B cell (primary cell): ENCODE measurements at regions not wholly inside any gene's neighbourhood (a gene's known extent, or its start where the extent isn't known, plus 50 kb on each side); places are given as distances from the start of the nearest gene placed in this dataset.

Experiments used
- ATAC-seq: fragments of 200-7000 bp; cut with Tn5 transposase; one replicate; pipeline ENCODE4 v1.10.0; 2021; ENCODE audit warnings: low read depth, mild to moderate bottlenecking, moderate number of reproducible peaks, moderate library complexity
- CTCF ChIA-PET: fragments of 350-600 bp; sonication (Branson Sonifier 250); formaldehyde crosslinking; loops from one replicate; lab custom pipeline; 2021; ENCODE audit warnings: antibody characterized with exemption, inconsistent platforms; lab: Charles Lee
- POLR2A ChIA-PET: fragments of 350-600 bp; sonication (Branson Sonifier 250); formaldehyde crosslinking; loops from one replicate; lab custom pipeline; 2021; ENCODE audit warnings: antibody characterized with exemption; lab: Charles Lee
- DNase-seq: peaks from one replicate; pipeline ENCODE4 v3.0.0; 2013
- H2AFZ ChIP-seq: 2 replicates; pipeline ENCODE4 v1.6.1; 2012; ENCODE audit warnings: mild to moderate bottlenecking, low read depth, low read length; ENCODE audit not compliant: insufficient read depth, poor library complexity, severe bottlenecking
- H3K27ac ChIP-seq, 2 donors: 1 replicate in 1 of 2; 2 replicates in 1 of 2; pipeline ENCODE4 v1.5.1; 2012 to 2013; ENCODE audit warnings: low read length in 2 of 2, mild to moderate bottlenecking in 2 of 2, moderate library complexity in 1 of 2
- H3K27me3 ChIP-seq, 4 experiments: fragments of 200-600 bp in 1 of 4; sonication (generic) in 1 of 4; replicated peaks in 1 of 4; 1 replicate in 2 of 4; 2 replicates in 2 of 4; pipeline versions ENCODE4 v1.6.1 to v1.7.0; 2013 to 2016; ENCODE audit warnings: low read length in 3 of 4, mild to moderate bottlenecking in 2 of 4, mixed read lengths in 1 of 4, moderate library complexity in 1 of 4; ENCODE audit not compliant: insufficient read depth in 4 of 4, control insufficient read depth in 3 of 4; ENCODE audit errors: control extremely low read depth in 1 of 4
- H3K36me3 ChIP-seq, 2 experiments: replicated peaks in 1 of 2; 1 replicate in 1 of 2; 2 replicates in 1 of 2; pipeline versions ENCODE4 v1.6.1 to v1.7.1; 2013; ENCODE audit warnings: low read length in 1 of 2; ENCODE audit not compliant: insufficient read depth in 2 of 2, control insufficient read depth in 1 of 2; ENCODE audit errors: control extremely low read depth in 1 of 2, extremely low read depth in 1 of 2
- H3K4me1 ChIP-seq, 2 donors: fragments of 200-600 bp in 1 of 2; sonication (generic) in 1 of 2; 1 replicate in 1 of 2; 2 replicates in 1 of 2; pipeline versions ENCODE4 v1.5.1 to v1.6.1; 2013 to 2017; ENCODE audit warnings: low read length in 2 of 2; ENCODE audit not compliant: control insufficient read depth in 2 of 2, insufficient read depth in 2 of 2
- H3K4me2 ChIP-seq: replicated peaks from 2 replicates; pipeline ENCODE3; 2012; ENCODE audit warnings: mild to moderate bottlenecking, low read depth, low read length; ENCODE audit not compliant: poor library complexity, severe bottlenecking
- H3K4me3 ChIP-seq, 5 experiments: fragments of 200-600 bp in 1 of 5; sonication (generic) in 1 of 5; 1 replicate in 3 of 5; 2 replicates in 2 of 5; pipeline versions ENCODE4 v1.5.1 to v1.7.0; 2011 to 2016; ENCODE audit warnings: low read length in 4 of 5, mild to moderate bottlenecking in 4 of 5, low read depth in 2 of 5, control low read depth in 1 of 5, moderate library complexity in 1 of 5; ENCODE audit not compliant: insufficient read depth in 1 of 5; ENCODE audit errors: control extremely low read depth in 1 of 5, extremely low read depth in 1 of 5
- H3K79me2 ChIP-seq: fragments of 200-600 bp; sonication (generic); one replicate; pipeline ENCODE4 v1.6.0; 2016; ENCODE audit warnings: low read length; ENCODE audit not compliant: control insufficient read depth, insufficient read depth
- H3K9ac ChIP-seq: fragments of 200-600 bp; sonication (generic); 2 replicates; pipeline ENCODE4 v1.6.1; 2017; ENCODE audit warnings: mild to moderate bottlenecking, low read length, moderate library complexity
- H3K9me3 ChIP-seq, 3 donors: one replicate each; pipeline versions ENCODE4 v1.6.1 to v1.7.1; 2013; ENCODE audit warnings: low read length in 2 of 3; ENCODE audit not compliant: control insufficient read depth in 2 of 3, insufficient read depth in 1 of 3; ENCODE audit errors: control extremely low read depth in 1 of 3
- H4K20me1 ChIP-seq: 2 replicates; pipeline ENCODE4 v1.6.0; 2012; ENCODE audit warnings: mild to moderate bottlenecking, low read length; ENCODE audit not compliant: insufficient read depth, control insufficient read depth, poor library complexity, severe bottlenecking
- H3K27ac Mint-ChIP-seq: one replicate; pipeline ENCODE4 v1.8.0; 2021; ENCODE audit warnings: mixed read lengths
- H3K27me3 Mint-ChIP-seq: one replicate; pipeline ENCODE4 v1.8.0; 2021; ENCODE audit warnings: mixed read lengths
- H3K4me1 Mint-ChIP-seq: one replicate; pipeline ENCODE4 v1.8.0; 2021; ENCODE audit warnings: mixed read lengths
- H3K4me3 Mint-ChIP-seq: one replicate; pipeline ENCODE4 v1.8.0; 2021; ENCODE audit warnings: mixed read lengths
- H3K9me3 Mint-ChIP-seq: one replicate; pipeline ENCODE4 v1.8.0; 2022; ENCODE audit warnings: mixed read lengths; ENCODE audit not compliant: insufficient read depth
- EZH2 ChIP-seq: IDR thresholded peaks from 2 replicates; pipeline ENCODE4 v1.6.1; 2012; ENCODE audit warnings: borderline replicate concordance, low read depth, mild to moderate bottlenecking, moderate library complexity, low read length; ENCODE audit not compliant: insufficient read depth, poor library complexity, severe bottlenecking
- WGBS: methylation state at CpG from one replicate; pipeline ENCODE4 v1.1.5; 2013; ENCODE audit warnings: missing lambda C conversion rate; ENCODE audit not compliant: insufficient coverage; 5-methylcytosine and 5-hydroxymethylcytosine counted together
- intact Hi-C: fragments of 100-400 bp; cut with micrococcal nuclease; formaldehyde crosslinking; loops from one replicate; pipeline ENCODE4 v1.10.0; 2022
- TF ChIP-seq, protein P1 (sequence below): fragments of 200-600 bp; IDR thresholded peaks from one replicate; pipeline ENCODE4 v1.8.0; 2022; ENCODE audit warnings: antibody characterized with exemption, mild to moderate bottlenecking

- H3K4me3 ChIP-seq, result no peak overlapping the region
- DNase-seq (no peak), ATAC-seq (no peak)
- WGBS, result no CpG with 5 or more reads among the region's 1 CpG
- intact Hi-C loops, result no loop called here
- Mint-ChIP-seq H3K27me3 (no peaks in the 10 kb centered on the region), H3K27ac (no peak overlapping the region), H3K4me3 (no peak overlapping the region), H3K4me1 (no peaks in the 10 kb centered on the region), H3K9me3 (peaks cover 5% of the 10 kb centered on the region)
- H2AFZ ChIP-seq, result no peak overlapping the region
- no peaks in the 10 kb centered on the region for H3K4me1 ChIP-seq
- no peaks in the 10 kb centered on the region for H4K20me1 ChIP-seq
- ChIA-PET POLR2A (no interaction called here), CTCF (no interaction called here)
- no peaks in the 10 kb centered on the region for H3K79me2 ChIP-seq
- no peaks in the 10 kb centered on the region for H3K36me3 ChIP-seq
- H3K27me3 ChIP-seq, result peaks cover 0 to 2% (median 0%) of the 10 kb centered on the region in 4 experiments
- H3K9me3 ChIP-seq, result no peaks in the 10 kb centered on the region
- TF ChIP-seq EZH2, result no peak
- TF ChIP-seq, protein P1, sequence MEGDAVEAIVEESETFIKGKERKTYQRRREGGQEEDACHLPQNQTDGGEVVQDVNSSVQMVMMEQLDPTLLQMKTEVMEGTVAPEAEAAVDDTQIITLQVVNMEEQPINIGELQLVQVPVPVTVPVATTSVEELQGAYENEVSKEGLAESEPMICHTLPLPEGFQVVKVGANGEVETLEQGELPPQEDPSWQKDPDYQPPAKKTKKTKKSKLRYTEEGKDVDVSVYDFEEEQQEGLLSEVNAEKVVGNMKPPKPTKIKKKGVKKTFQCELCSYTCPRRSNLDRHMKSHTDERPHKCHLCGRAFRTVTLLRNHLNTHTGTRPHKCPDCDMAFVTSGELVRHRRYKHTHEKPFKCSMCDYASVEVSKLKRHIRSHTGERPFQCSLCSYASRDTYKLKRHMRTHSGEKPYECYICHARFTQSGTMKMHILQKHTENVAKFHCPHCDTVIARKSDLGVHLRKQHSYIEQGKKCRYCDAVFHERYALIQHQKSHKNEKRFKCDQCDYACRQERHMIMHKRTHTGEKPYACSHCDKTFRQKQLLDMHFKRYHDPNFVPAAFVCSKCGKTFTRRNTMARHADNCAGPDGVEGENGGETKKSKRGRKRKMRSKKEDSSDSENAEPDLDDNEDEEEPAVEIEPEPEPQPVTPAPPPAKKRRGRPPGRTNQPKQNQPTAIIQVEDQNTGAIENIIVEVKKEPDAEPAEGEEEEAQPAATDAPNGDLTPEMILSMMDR, result no peak
- no peak overlapping the region for H3K4me2 ChIP-seq
- no peak overlapping the region for H3K27ac ChIP-seq
- H3K9ac ChIP-seq, result no peak overlapping the region
Measured at GRCh38 chr16:60346256-60346655, 1612.1 kb upstream of the GOT2 start.

- CTCF ChIA-PET, result no interaction called here
- no peak for DNase-seq
- Histone ChIP-seq H2AFZ (no peak overlapping the region), H3K9me3 (peaks cover 0 to 4% (median 0%) of the 10 kb centered on the region in 3 donors), H3K79me2 (no peaks in the 10 kb centered on the region), H3K27me3 (no peaks in the 10 kb centered on the region), H3K4me3 (no peak overlapping the region), H3K4me1 (no peaks in the 10 kb centered on the region), H3K27ac (no peak overlapping the region), H3K36me3 (no peaks in the 10 kb centered on the region), H3K4me2 (no peak overlapping the region), H3K9ac (no peak overlapping the region), H4K20me1 (no peaks in the 10 kb centered on the region)
- no peaks in the 10 kb centered on the region for H3K27me3 Mint-ChIP-seq
- intact Hi-C loops, result no loop called here
- TF ChIP-seq, protein P1, result no peak
- TF ChIP-seq EZH2, result no peak
- no peak overlapping the region for H3K27ac Mint-ChIP-seq
- peaks cover 2% of the 10 kb centered on the region for H3K9me3 Mint-ChIP-seq
- no peak for ATAC-seq
- no peak overlapping the region for H3K4me3 Mint-ChIP-seq
- POLR2A ChIA-PET, result no interaction called here
- H3K4me1 Mint-ChIP-seq, result no peaks in the 10 kb centered on the region
- 100% methylated on average over 1 of the region's 4 CpGs for WGBS
Measured at GRCh38 chr16:60337671-60338070, 1603.6 kb upstream of the GOT2 start.
